HG02798 (cell line): ENCODE measurements at regions not wholly inside any gene's neighbourhood (a gene's known extent, or its start where the extent isn't known, plus 50 kb on each side); places are given as distances from the start of the nearest gene placed in this dataset.

ENCODE experiments used
- ATAC-seq: cut with Tn5 transposase; IDR thresholded peaks from one replicate; pipeline ENCODE4 v1.9.1; 2021; ENCODE audit warnings: mild to moderate bottlenecking; ENCODE audit not compliant: unreplicated experiment, poor library complexity

DNA sequence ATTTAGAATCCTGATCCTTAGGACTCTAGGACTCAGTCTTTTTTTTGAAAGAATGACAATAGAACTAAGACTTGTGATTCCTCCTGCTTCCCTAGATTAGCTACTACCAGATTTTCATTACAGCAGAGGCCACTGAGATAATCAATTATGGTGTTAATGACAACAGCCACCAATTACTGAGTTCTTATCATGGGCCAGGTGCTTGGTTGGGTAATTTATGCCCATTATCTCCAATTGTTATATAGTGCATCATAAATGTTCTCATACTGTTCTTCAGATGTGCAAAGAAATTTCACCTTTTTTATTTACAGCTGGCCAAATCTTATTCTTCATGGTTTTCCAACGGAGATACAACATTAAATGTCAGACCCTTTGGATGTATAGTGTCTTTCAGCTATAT lies 162.9 kb upstream of the CMC1 start:
- no peak for ATAC-seq

DNA sequence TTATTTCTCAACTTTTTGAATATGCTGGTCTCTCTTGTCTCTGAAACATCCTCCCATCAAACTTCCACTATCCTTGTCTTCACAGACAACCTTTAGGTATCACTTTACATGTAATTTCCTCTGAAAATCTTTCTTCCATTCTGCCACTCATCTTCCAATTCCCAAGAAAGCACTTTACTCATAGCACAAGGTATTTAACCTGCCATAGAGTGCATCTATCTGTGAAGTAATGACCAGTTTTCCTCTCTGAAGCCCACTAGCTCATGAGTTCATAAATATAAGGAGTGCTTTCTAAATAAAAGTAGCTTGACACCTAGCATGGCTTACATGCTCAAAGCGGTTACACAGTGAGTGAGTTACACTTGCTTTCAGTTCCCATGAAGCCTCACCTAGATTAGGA lies 160.7 kb upstream of the CMC1 start:
- no peak for ATAC-seq

DNA sequence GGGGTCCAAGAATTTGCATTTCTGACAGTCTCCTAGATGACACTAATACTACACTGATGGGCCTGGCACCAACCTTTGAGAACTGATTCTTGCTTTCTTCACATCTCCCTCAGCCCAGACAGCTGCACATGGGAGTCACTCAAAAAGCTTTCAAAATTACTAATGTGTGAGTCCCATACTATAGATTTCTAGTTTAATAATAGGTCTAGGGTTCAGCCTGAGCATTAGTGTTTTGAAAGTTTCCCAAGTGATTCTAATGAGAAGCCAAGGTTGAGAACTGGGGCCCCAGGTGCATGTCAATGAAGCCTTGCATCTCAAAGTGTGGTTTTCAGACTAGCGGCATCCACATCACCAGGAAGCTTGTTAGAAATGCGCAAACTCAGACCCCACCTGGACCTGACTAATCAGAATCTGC lies 159.9 kb upstream of the CMC1 start:
- peak; percentile 90 for ATAC-seq

DNA sequence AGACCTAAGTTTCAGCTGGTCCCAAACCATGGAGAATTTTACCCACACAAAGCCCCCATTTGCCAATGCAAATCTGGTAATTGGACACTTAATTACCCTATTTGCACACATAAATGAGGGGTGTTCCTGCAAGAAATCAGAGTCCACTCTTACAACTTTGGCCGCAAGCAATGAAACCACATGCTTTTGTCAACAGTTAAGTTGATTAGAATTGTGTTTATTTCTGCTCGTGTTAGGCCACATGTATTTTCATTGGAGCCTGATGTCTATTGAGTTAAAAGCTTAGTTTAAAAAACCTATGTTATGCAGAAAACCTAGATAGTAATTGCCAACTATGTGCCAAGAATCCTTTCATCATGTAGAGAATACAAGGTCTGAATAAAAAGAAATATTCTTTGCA lies 153.8 kb upstream of the CMC1 start:
- ATAC-seq, result no peak

DNA sequence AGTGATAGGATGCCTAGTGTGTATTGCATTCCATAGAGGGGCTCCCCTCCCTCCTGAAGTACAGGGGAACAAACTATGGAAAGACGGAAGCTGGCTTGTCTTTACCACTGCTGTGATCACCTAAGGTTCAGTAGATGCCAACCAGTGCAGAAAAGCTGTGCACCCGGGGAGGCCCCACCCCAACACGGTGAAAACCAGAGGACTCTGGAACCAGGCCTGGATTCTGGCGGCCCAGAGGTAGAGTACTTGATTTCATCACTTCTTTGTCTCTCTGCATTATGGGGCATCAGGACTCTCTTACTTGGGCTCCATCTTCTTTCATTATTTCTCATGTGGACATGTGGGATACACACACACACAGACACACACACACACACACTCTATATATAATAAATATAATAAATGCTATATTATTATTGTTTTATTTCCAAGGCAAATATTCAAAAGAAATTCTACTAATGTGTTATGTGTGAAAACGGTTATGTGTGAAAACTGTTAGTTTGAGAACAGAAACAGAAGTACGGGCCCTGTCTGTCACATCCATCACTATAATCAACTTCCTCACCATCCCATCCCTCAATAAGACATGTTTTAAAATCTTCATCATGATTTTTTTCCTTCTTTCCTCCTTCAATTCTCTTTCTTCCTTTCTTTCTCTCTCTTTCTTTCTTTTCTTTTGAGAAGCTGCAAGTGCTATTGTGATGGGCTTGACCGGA lies 152.4 kb upstream of the CMC1 start:
- no peak for ATAC-seq

DNA sequence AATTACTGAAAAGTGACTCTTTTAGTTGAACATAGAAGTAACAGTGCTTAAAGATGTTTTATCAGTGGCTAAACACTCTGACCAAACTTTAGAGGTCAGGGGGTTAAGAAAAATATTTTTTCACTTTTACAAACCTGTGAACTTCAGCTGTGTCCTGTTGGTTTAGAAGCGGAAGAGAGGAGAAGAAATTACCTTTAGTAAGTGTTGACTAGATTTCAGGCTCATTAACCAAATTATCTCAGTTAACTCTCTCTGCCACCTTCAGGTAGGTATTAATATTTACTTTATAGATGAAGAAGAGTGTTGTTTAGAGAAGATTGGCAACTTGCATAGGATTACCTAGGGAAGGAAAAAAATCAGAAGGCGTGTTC lies 151.9 kb upstream of the CMC1 start:
- no peak for ATAC-seq

DNA sequence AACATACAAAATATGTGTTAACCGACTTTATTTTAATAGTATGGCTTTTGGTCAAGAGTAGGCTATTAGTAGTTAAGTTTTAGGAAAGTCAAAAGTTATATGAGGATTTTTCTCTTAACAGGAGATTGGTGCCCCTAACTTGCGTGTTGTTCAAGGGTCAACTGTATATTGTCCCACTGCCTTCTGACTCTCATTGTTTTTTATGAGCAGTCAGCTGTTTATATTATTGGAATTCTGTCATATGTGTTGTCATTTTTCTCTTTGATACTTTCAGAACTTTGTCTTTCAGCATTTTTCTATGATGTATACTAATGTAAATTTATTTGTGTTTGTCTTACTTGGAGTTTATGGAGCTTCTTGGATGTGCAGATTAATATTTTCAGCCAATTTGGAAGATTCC lies 142.1 kb upstream of the CMC1 start:
- no peak for ATAC-seq

DNA sequence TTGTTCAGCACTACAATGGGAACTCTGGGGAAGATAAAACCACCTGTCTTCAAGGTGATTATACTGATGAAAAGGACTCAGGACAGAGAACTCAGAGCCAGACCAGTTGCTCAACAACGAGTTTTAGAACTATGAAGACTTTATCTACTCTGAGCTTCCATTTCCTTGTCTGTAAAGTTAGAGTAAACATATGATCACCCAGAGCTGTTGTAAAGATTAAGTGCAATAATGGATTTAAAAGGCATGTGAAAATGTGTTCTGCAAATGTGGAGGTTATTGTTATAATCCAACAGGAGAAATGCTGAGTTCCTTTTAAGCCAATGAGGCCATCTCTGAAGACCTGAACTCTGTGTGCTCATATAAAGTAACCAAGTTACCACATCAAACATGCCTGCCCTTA lies 139.7 kb upstream of the CMC1 start:
- no peak for ATAC-seq

DNA sequence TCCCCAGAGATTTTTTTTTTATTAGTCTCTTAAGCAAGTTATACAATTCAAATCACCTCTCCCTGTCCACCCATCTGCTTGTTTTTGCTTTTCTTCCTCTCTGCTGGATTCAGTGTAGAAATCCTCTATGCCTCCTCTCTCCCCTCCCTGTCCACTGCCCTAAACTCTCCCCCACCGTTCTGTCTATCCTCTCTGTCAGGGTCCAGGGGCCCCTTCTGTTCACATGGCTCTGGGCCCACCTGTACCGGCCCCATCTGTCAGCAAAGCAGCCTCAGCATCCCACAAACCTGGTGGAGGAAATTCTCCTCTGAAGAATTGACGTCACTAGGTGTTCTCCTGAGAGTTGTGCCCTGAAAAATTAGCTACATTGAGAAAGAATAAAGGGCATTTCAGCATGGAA lies 137.6 kb upstream of the CMC1 start:
- no peak for ATAC-seq

DNA sequence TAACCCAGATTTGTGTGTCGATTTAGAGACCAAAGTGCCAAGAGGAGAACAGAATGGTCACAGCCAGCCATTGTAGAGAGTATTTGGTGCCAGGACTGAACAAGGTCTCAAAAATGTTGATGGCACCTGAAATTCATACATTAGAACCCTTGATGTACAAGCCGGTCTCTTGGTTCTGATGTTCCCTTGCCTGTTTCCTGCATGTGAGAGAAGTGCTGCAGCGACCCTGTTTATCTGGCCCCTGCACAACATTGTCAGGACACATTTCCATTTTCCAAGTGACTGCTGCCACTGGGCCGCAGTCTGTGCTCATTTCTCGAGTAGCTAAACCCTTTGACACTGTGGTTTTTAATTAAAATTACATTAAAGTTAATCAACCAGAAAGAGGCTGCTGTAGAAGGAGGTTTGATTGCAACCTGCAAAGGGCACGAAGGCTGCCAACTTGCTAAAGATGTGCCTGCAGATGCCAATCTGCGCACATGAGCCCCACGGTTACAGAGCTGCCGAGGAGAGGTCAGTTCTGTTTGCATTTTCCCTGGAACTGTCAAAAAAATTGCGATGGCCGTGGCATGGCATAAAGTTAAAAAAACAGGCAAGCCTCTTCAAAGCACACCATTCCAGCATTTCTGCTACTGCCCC lies 136.4 kb upstream of the CMC1 start:
- ATAC-seq, result no peak

DNA sequence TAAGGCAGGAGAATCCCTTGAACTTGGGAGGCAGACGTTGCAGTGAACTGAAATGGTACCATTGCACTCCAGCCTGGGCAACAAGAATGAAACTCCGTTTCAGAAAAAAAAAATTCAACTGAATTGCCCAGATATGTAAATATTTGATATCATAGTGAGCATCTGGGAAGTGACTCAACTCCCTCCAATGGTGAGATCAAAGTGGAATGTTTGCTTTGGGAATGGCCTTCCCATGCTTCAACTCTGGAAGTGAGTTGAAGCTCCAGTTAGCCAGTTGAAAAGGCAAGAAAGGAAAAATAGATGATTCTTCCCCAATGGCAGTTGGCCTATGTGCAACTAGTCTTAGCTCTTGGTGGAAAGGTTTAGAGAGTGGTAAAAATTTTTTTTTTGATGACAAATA lies 131.6 kb upstream of the CMC1 start:
- no peak for ATAC-seq

DNA sequence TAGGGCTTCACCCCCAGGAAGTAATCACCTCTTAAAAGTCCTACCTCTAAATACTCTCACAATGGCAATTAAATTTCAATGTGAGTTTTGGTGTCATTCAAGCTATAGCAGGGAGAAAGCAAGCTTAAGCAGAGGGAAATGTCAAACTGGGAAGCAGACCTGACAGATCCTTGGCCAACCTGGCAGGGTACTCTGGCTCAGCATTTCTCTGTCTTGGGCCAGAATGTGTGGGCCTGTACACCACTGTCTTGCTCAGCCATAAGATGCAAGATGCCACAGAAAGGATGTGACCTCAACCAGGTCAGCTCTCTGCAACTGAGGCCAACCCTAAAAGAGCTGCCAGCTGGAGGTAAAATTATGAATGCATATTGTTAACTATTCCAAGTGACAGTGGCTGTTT lies 130.6 kb upstream of the CMC1 start:
- ATAC-seq, result no peak

DNA sequence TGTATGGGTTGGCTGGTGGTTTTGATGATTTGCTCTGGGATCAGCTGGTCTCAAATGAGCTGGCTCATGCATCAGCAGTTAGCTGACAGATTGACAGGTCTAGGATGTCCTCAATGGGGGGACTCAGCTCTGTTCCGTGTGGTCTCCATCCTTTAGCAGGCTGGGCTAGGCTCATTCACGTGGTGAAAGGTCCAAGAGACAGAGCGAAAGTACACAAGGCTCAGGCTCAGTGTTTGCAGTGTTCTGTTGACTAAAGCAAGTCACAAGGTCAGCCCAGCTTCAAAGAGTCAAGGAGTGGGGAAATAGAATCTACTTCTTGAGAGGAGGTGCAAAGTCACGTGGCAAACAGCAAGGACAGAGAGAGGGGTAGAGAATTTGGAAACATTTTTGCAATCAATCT lies 126.5 kb upstream of the CMC1 start:
- no peak for ATAC-seq

DNA sequence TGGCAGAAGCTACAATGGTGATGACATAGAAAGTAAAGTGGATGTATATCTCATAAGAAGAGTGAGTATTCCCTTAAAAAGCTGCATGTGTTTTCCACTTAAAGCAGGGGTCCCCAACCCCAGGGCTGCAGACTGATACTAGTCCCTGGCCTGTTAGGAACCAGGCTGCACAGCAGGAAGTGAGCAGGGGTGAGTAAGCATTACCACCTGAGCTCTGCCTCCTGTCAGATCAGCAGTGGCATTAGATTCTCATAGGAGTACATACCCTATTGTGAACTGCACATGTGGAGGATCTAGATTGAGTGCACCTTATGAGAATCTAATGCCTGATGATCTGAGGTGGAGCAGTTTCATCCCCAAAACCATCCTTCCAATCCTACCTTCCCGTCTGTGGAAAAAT lies 126.1 kb upstream of the CMC1 start:
- ATAC-seq, result no peak

DNA sequence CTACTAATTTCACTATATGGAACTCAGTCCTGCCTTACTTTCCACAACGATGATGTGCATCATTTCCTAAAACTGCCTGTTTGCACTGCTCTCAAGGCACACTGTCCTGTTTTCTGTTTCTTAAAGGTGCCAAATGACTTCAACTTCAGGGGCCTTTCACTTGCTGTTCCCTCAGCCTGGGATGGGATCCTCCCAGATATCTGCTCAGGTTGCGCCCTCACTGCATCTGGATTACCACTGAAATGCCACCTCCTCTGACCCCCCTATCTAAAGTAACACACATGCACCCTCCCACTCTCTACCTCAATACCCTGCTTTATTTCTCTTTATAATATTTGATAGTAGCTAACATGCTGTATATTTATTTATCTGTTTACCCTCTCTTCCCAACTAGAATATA lies 123.8 kb upstream of the CMC1 start:
- ATAC-seq, result no peak

DNA sequence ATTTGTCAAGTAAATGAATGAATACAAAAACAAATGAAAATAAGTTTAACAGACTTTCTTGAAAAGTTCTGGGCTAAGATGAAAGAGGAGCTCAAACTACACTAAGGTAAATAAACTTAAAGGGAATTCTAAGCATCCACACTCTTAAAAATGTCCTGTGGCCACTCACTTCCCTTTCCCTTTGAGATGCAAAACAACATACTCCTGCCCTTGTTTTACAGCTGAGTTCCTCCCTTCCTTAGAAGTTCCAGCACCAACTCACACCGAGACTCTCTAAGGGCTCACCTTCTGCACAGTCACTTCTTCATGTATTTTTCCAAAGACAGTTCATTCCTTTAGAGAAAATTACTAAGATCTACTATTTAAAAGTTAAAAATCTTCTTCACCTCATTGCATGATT lies 123.3 kb upstream of the CMC1 start:
- ATAC-seq, result no peak

DNA sequence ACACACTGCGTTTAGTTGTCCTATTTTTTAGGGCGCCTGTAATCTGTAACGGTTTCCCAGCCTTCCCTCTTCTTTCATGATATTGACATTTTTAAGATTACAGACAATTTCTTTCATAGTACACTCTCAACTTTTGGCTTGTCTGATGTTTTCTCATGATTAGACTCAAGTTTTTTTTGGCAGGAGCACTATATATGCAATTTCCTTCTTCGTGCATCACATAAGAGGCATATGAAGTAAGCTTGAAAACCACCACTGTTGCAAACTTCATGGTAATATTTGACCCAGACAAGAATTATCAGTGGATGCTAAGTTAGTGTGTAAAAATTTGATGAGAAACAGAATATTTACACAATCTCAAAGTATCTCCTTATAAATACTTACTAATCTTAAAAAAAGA lies 119.2 kb upstream of the CMC1 start:
- no peak for ATAC-seq

DNA sequence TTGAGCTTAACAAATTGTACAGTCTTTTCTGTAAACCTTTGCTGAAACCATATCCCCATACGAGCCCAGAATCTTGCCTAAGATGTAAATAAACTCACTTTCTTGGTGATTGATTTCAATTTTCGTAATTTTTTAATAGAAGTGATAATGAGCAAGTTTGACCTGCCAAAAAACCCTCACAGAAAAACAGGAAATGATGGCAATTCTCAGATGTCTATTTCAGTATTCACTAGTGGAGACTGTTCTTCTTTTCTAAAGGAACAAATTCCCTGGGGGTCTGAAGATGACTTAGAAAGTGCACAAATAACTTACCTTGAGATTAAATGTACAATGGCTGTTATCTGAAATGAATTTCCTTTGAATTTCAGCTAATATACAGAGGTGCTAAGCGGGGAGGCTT lies 116.5 kb upstream of the CMC1 start:
- ATAC-seq, result no peak

DNA sequence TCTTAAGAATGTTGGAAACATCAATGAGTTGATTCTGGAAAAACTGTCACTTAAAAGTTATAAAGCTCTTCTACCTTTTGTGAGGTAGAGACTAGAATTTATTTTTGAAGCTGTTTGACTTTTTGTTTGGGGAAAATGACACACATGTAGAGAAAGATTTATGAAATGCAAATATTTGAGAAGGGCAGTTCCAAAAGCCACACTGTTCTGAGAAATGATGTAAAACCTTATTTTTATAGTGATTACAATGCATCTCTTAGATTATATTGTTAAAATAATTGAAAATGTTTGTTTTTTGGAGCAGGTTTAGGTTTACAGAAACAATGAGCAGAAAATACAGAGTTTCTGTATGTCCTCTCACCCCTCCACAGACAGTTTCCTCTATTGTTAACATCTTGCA lies 116.1 kb upstream of the CMC1 start:
- no peak for ATAC-seq

DNA sequence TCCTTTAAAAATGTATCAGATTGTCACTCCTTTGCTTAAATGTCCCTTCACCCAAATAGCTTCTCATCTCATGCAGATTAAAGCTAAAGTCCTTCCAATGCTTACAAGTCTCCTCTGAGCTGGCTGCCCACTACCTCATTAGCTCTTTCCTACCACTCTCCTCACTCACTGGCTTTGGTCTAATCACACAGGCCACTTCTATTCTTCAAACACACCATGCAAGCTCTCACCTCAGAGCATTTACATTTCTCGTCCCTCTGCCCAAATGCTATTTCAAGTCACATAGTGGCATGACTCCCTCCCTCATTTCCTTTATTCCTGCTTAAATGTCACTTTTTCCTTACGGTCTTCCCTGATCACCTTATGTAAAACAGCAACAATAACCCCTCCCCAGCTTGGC lies 110.6 kb upstream of the CMC1 start:
- no peak for ATAC-seq

DNA sequence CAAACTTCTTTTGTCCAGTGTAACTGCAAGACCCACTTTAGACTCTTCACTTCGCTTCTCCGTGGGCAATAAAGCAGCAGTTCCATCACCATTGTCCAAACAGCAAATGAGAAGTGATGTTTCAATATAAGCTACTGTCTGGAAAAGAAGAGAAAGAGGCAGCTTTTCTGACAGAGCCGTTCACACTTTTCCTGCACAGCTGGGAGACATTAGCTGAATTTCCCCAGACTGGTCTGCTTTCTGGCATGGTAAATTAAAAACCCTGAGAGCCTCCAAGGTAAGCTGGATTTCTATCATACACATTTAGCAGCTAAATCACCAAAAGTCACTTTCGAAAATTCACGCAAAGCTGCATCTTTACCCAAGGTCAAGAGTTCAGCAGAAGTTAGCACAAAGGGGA lies 108.5 kb upstream of the CMC1 start:
- ATAC-seq, result no peak

DNA sequence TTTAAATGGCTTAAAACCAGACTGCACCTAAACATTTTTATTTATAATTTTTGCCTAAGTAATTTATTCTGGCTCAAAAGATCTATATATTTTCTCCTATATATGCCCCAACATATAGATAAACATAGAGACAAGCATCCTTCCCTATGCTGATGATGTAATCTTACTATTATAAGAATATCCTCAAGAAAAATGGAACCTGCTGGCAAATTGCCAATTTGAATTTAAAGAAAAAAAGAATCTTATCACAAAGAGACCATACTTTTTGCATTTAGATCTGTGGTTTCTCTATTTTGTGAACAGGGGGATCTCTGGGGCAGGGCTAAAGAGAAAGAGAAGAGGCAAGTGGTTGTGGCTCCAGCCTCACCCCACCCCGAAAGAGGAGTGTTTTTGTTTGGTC lies 107.2 kb upstream of the CMC1 start:
- ATAC-seq, result no peak
